Lower leg skin (tissue), 4 donors: ENCODE measurements at regions not wholly inside any gene's neighbourhood (a gene's known extent, or its start where the extent isn't known, plus 50 kb on each side); places are given as distances from the start of the nearest gene placed in this dataset.
A peak's percentile ranks its signal among the peaks of the same experiment; 100 is the strongest.

Experiments used
- DNase-seq, 2 donors: peaks; one replicate each; pipeline ENCODE4 v3.0.0-alpha.2; 2019; ENCODE audit warnings: low spot score in 2 of 2
- H3K4me3 ChIP-seq: fragments of 200-600 bp; sonication (generic); 2 replicates; pipeline ENCODE4 v1.5.1; 2017; ENCODE audit warnings: mild to moderate bottlenecking, low read depth; ENCODE audit not compliant: poor library complexity, severe bottlenecking
- POLR2A ChIP-seq, 2 donors: fragments of 450-650 bp; IDR thresholded peaks; one replicate each; pipeline ENCODE4 v1.6.1; 2016 to 2017; ENCODE audit warnings: antibody characterized with exemption in 2 of 2, mild to moderate bottlenecking in 1 of 2, moderate library complexity in 1 of 2
- WGBS, 2 donors: methylation state at CpG; one replicate each; pipeline ENCODE4 v1.1.5; 2018; 5-methylcytosine and 5-hydroxymethylcytosine counted together
- intact Hi-C: fragments of 100-400 bp; cut with DNase I; formaldehyde crosslinking; loops from one replicate; pipeline ENCODE4 v1.15.0; 2023; ENCODE audit warnings: low total_unique reads
- TF ChIP-seq, protein P1 (sequence below), 3 donors: fragments of 450-650 bp; IDR thresholded peaks; one replicate each; pipeline ENCODE4 v1.5.1; 2016; ENCODE audit warnings: antibody characterized with exemption in 3 of 3, mild to moderate bottlenecking in 3 of 3, moderate library complexity in 2 of 3

DNA sequence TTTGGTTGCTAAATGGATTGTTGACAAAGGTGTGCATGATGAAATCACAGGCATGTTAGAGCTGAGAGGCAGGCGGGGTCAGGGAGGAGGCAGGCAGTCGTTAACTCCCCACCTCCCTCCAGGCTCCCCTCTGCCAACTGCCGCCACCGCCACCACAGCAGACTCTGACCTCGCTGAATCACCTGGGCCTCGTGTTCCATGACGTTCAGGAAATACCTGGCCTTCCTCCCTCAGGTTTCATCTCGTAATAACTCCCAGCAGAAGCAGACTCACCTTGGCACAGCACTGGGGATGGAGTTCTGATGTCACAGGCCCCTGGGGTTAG is 198.5 kb downstream of the KATNAL1 start:
- TF ChIP-seq POLR2A (IDR thresholded peaks at IDR 0.05) = no peak
- TF ChIP-seq, protein P1, sequence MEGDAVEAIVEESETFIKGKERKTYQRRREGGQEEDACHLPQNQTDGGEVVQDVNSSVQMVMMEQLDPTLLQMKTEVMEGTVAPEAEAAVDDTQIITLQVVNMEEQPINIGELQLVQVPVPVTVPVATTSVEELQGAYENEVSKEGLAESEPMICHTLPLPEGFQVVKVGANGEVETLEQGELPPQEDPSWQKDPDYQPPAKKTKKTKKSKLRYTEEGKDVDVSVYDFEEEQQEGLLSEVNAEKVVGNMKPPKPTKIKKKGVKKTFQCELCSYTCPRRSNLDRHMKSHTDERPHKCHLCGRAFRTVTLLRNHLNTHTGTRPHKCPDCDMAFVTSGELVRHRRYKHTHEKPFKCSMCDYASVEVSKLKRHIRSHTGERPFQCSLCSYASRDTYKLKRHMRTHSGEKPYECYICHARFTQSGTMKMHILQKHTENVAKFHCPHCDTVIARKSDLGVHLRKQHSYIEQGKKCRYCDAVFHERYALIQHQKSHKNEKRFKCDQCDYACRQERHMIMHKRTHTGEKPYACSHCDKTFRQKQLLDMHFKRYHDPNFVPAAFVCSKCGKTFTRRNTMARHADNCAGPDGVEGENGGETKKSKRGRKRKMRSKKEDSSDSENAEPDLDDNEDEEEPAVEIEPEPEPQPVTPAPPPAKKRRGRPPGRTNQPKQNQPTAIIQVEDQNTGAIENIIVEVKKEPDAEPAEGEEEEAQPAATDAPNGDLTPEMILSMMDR (IDR thresholded peaks at IDR 0.05) = no peak
- peak in 1 of 2 donors; percentile 79 for DNase-seq
- WGBS, 2 donors = 48 to 56% methylated on average over 8 of the region's 8 CpGs
- H3K4me3 ChIP-seq = no peak overlapping the region
- intact Hi-C loops = no loop called here

DNA sequence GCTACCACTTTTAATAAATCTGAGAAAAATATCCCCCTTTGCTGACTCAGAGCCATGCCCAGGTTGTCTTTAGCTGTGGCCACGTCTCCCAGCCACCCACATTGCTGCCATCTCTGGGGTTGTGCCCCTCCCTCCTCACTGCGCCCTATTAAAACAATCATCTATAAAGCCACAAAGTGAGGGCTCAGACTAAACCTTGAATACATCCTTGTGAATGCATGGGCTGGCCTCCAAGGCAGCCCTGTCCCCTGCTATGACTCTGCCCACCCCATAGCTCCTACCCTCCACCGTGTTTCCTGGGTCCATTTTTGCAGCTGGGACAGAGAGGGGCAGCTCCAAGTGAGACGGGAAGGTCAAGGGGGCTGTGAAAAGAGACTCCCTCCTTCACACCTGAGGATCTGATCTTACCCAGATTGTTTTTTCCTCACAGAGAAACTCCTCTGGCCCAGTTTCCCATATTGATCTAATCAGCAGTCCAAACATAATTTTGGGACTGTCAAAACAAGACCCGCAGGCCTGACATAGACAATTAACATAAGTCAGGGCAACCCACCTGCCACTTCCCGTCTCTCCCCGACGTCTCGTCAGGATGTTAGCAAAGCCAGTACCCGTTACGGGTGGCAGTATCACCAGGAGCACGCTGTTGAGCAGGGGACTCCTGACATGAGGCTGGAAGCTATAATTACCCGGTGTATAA is 199.0 kb downstream of the KATNAL1 start:
- intact Hi-C loops = no loop called here
- H3K4me3 ChIP-seq = no peak overlapping the region
- TF ChIP-seq POLR2A (IDR thresholded peaks at IDR 0.05) = no peak
- TF ChIP-seq, protein P1 (IDR thresholded peaks at IDR 0.05) = no peak
- no peak for DNase-seq
- 48 to 60% methylated on average over 13 of the region's 13 CpGs for WGBS, 2 donors

DNA sequence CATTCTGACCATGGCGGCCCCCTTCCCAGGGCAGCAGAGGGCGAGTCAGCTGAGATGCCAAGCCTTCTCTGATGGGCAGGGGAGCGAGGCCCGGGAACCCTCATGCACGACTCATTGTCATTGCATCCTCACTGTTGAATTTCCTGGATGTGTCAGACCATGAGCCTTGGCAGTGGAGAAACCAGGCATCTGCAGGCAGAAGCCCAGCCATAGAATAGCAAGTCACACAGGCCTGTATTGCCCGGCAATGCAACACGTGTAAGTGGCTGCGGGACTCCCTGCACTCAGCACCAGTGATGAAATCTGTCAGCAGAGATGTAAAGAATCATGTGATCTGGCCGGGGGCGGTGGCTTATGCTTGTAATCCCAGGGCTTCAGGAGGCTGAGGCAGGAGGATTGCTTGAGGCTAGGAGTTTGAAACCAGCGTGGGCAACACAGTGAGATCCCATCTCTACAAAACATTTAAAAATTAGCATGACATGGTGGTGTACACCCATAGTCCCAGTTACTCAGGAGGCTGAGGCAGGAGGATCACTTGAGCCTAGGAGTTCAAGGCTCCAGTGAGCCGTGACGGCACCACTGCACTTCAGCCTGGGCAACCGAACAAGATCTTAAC is 199.7 kb downstream of the KATNAL1 start:
- no peak overlapping the region for H3K4me3 ChIP-seq
- no peak for TF ChIP-seq POLR2A (IDR thresholded peaks at IDR 0.05)
- TF ChIP-seq, protein P1 (IDR thresholded peaks at IDR 0.05) = no peak
- no peak for DNase-seq
- intact Hi-C loops = no loop called here
- 89 to 93% methylated on average over 14 of the region's 14 CpGs for WGBS, 2 donors

DNA sequence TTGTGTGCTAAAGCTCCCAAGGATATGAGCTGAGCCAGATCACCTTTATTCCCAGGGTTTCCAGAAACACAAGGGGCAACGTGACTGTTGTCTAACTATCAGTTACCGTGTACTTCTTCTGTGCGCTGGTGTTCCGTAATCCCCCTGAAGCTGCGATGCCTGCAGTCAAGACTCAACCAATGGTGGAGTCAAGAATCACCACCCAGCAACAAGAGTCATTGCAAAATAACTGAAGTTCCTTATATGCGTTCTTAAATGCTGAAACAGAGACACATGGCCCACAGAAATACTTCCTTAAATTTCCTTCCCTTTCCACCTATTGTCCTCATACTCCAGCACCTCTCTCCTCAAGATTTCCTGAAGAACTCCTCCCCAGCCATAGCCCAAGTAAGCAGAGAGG is 200.2 kb downstream of the KATNAL1 start:
- intact Hi-C loops = no loop called here
- TF ChIP-seq POLR2A (IDR thresholded peaks at IDR 0.05) = no peak
- no peak overlapping the region for H3K4me3 ChIP-seq
- DNase-seq = no peak
- 85 to 93% methylated on average over 6 of the region's 6 CpGs for WGBS, 2 donors

DNA sequence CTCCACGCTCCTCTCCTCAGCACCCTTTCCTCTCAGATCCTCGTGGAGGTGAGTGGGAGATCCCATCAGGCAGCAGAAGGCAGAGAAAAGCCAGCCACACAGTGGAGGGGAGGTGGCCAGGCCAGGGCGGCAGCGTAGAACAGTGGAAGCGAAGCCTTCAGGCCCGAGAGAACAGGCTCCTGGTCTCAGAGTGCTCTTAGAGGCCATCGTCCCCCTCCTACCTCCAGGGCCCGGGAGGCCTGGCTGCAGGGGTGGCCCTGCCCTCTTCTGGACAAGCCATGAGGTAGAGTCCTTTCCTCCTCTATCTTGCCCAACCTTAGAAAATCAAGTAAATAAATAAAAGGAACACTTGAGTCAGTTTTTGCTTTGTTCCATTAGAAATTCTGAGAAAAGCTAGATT is 202.0 kb downstream of the KATNAL1 start:
- intact Hi-C loops = no loop called here
- no peak for TF ChIP-seq POLR2A (IDR thresholded peaks at IDR 0.05)
- TF ChIP-seq, protein P1 (IDR thresholded peaks at IDR 0.05) = no peak
- H3K4me3 ChIP-seq = no peak overlapping the region
- WGBS, 2 donors = 80 to 92% methylated on average over 8 of the region's 8 CpGs
- no peak for DNase-seq

DNA sequence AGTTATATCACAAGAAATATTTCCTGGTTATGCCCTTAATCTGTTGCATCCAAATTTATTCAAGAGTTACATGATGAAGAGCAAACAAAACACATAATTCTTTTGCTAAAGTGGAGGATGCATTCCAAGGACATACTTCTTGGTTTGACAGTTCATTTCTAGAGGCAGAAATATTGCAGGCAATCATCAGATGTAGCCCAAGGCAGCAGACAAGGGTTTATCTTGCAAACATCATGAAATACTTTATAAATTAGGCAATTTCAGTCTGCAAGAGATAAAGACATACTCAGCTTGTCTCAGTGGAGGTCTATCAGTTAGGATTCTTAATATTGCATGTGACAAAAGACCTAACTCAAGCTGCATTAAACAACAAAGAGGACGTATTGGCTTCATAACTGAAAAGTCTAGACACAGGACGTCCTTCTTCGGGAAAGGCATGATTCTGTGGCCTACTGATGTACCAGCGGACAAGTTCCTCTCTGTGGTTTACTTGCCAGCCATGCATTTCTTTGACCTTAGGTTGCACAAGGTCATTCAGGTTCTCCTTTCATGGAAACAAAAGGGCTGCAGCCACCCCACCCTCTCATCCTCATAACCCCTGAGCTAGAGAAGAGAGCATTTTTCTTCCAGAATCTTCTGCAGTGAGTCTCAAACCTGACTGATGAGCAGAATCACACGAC is 204.1 kb downstream of the KATNAL1 start:
- intact Hi-C loops = no loop called here
- WGBS, 2 donors = 82 to 85% methylated on average over 5 of the region's 5 CpGs
- TF ChIP-seq POLR2A (IDR thresholded peaks at IDR 0.05) = no peak
- TF ChIP-seq, protein P1 (IDR thresholded peaks at IDR 0.05) = no peak

More for the DNA sequence above, 204.1 kb downstream of the KATNAL1 start:
- H3K4me3 ChIP-seq = no peak overlapping the region
- DNase-seq = no peak
